B cell (primary cell): ENCODE measurements at regions not wholly inside any gene's neighbourhood (a gene's known extent, or its start where the extent isn't known, plus 50 kb on each side); places are given as distances from the start of the nearest gene placed in this dataset.

ENCODE experiments used
- ATAC-seq: fragments of 200-7000 bp; cut with Tn5 transposase; one replicate; pipeline ENCODE4 v1.10.0; 2021; ENCODE audit warnings: low read depth, mild to moderate bottlenecking, moderate number of reproducible peaks, moderate library complexity
- CTCF ChIA-PET: fragments of 350-600 bp; sonication (Branson Sonifier 250); formaldehyde crosslinking; loops from one replicate; lab custom pipeline; 2021; ENCODE audit warnings: antibody characterized with exemption, inconsistent platforms; lab: Charles Lee
- POLR2A ChIA-PET: fragments of 350-600 bp; sonication (Branson Sonifier 250); formaldehyde crosslinking; loops from one replicate; lab custom pipeline; 2021; ENCODE audit warnings: antibody characterized with exemption; lab: Charles Lee
- DNase-seq: peaks from one replicate; pipeline ENCODE4 v3.0.0; 2013
- H2AFZ ChIP-seq: 2 replicates; pipeline ENCODE4 v1.6.1; 2012; ENCODE audit warnings: mild to moderate bottlenecking, low read depth, low read length; ENCODE audit not compliant: insufficient read depth, poor library complexity, severe bottlenecking
- H3K27ac ChIP-seq, 2 donors: 1 replicate in 1 of 2; 2 replicates in 1 of 2; pipeline ENCODE4 v1.5.1; 2012 to 2013; ENCODE audit warnings: low read length in 2 of 2, mild to moderate bottlenecking in 2 of 2, moderate library complexity in 1 of 2
- H3K27me3 ChIP-seq, 4 experiments: fragments of 200-600 bp in 1 of 4; sonication (generic) in 1 of 4; replicated peaks in 1 of 4; 1 replicate in 2 of 4; 2 replicates in 2 of 4; pipeline versions ENCODE4 v1.6.1 to v1.7.0; 2013 to 2016; ENCODE audit warnings: low read length in 3 of 4, mild to moderate bottlenecking in 2 of 4, mixed read lengths in 1 of 4, moderate library complexity in 1 of 4; ENCODE audit not compliant: insufficient read depth in 4 of 4, control insufficient read depth in 3 of 4; ENCODE audit errors: control extremely low read depth in 1 of 4
- H3K36me3 ChIP-seq, 2 experiments: replicated peaks in 1 of 2; 1 replicate in 1 of 2; 2 replicates in 1 of 2; pipeline versions ENCODE4 v1.6.1 to v1.7.1; 2013; ENCODE audit warnings: low read length in 1 of 2; ENCODE audit not compliant: insufficient read depth in 2 of 2, control insufficient read depth in 1 of 2; ENCODE audit errors: control extremely low read depth in 1 of 2, extremely low read depth in 1 of 2
- H3K4me1 ChIP-seq, 2 donors: fragments of 200-600 bp in 1 of 2; sonication (generic) in 1 of 2; 1 replicate in 1 of 2; 2 replicates in 1 of 2; pipeline versions ENCODE4 v1.5.1 to v1.6.1; 2013 to 2017; ENCODE audit warnings: low read length in 2 of 2; ENCODE audit not compliant: control insufficient read depth in 2 of 2, insufficient read depth in 2 of 2
- H3K4me2 ChIP-seq: replicated peaks from 2 replicates; pipeline ENCODE3; 2012; ENCODE audit warnings: mild to moderate bottlenecking, low read depth, low read length; ENCODE audit not compliant: poor library complexity, severe bottlenecking
- H3K4me3 ChIP-seq, 5 experiments: fragments of 200-600 bp in 1 of 5; sonication (generic) in 1 of 5; 1 replicate in 3 of 5; 2 replicates in 2 of 5; pipeline versions ENCODE4 v1.5.1 to v1.7.0; 2011 to 2016; ENCODE audit warnings: low read length in 4 of 5, mild to moderate bottlenecking in 4 of 5, low read depth in 2 of 5, control low read depth in 1 of 5, moderate library complexity in 1 of 5; ENCODE audit not compliant: insufficient read depth in 1 of 5; ENCODE audit errors: control extremely low read depth in 1 of 5, extremely low read depth in 1 of 5
- H3K79me2 ChIP-seq: fragments of 200-600 bp; sonication (generic); one replicate; pipeline ENCODE4 v1.6.0; 2016; ENCODE audit warnings: low read length; ENCODE audit not compliant: control insufficient read depth, insufficient read depth
- H3K9ac ChIP-seq: fragments of 200-600 bp; sonication (generic); 2 replicates; pipeline ENCODE4 v1.6.1; 2017; ENCODE audit warnings: mild to moderate bottlenecking, low read length, moderate library complexity
- H3K9me3 ChIP-seq, 3 donors: one replicate each; pipeline versions ENCODE4 v1.6.1 to v1.7.1; 2013; ENCODE audit warnings: low read length in 2 of 3; ENCODE audit not compliant: control insufficient read depth in 2 of 3, insufficient read depth in 1 of 3; ENCODE audit errors: control extremely low read depth in 1 of 3
- H4K20me1 ChIP-seq: 2 replicates; pipeline ENCODE4 v1.6.0; 2012; ENCODE audit warnings: mild to moderate bottlenecking, low read length; ENCODE audit not compliant: insufficient read depth, control insufficient read depth, poor library complexity, severe bottlenecking
- H3K27ac Mint-ChIP-seq: one replicate; pipeline ENCODE4 v1.8.0; 2021; ENCODE audit warnings: mixed read lengths
- H3K27me3 Mint-ChIP-seq: one replicate; pipeline ENCODE4 v1.8.0; 2021; ENCODE audit warnings: mixed read lengths
- H3K4me1 Mint-ChIP-seq: one replicate; pipeline ENCODE4 v1.8.0; 2021; ENCODE audit warnings: mixed read lengths
- H3K4me3 Mint-ChIP-seq: one replicate; pipeline ENCODE4 v1.8.0; 2021; ENCODE audit warnings: mixed read lengths
- H3K9me3 Mint-ChIP-seq: one replicate; pipeline ENCODE4 v1.8.0; 2022; ENCODE audit warnings: mixed read lengths; ENCODE audit not compliant: insufficient read depth
- CTCF ChIP-seq: fragments of 200-600 bp; IDR thresholded peaks from one replicate; pipeline ENCODE4 v1.8.0; 2022; ENCODE audit warnings: antibody characterized with exemption, mild to moderate bottlenecking
- EZH2 ChIP-seq: IDR thresholded peaks from 2 replicates; pipeline ENCODE4 v1.6.1; 2012; ENCODE audit warnings: borderline replicate concordance, low read depth, mild to moderate bottlenecking, moderate library complexity, low read length; ENCODE audit not compliant: insufficient read depth, poor library complexity, severe bottlenecking
- WGBS: methylation state at CpG from one replicate; pipeline ENCODE4 v1.1.5; 2013; ENCODE audit warnings: missing lambda C conversion rate; ENCODE audit not compliant: insufficient coverage; 5-methylcytosine and 5-hydroxymethylcytosine counted together
- intact Hi-C: fragments of 100-400 bp; cut with micrococcal nuclease; formaldehyde crosslinking; loops from one replicate; pipeline ENCODE4 v1.10.0; 2022

GRCh38 chr16:7227229-7227721, 105.4 kb upstream of the RBFOX1 start:
- ATAC-seq, result no peak
- no peak overlapping the region for H3K4me3 ChIP-seq
- DNase-seq, result no peak
- H3K4me1 ChIP-seq, result no peaks in the 10 kb centered on the region
- no peak overlapping the region for H3K9ac ChIP-seq
- H3K27ac ChIP-seq, result no peak overlapping the region
- no peak overlapping the region for H3K4me3 Mint-ChIP-seq
- no peaks in the 10 kb centered on the region for H3K4me1 Mint-ChIP-seq
- 27% methylated on average over 11 of the region's 13 CpGs for WGBS
- H4K20me1 ChIP-seq, result no peaks in the 10 kb centered on the region
- ChIA-PET POLR2A (no interaction called here), CTCF (no interaction called here)
- H3K27me3 ChIP-seq, result no peaks in the 10 kb centered on the region
- TF ChIP-seq CTCF (no peak), EZH2 (no peak)
- no peak overlapping the region for H2AFZ ChIP-seq
- H3K9me3 ChIP-seq, result peaks cover 0 to 6% (median 0%) of the 10 kb centered on the region in 3 donors
- intact Hi-C loops, result no loop called here
- no peak overlapping the region for H3K4me2 ChIP-seq
- H3K9me3 Mint-ChIP-seq, result peaks cover 5% of the 10 kb centered on the region
- H3K36me3 ChIP-seq, result no peaks in the 10 kb centered on the region
- H3K27ac Mint-ChIP-seq, result no peak overlapping the region
- H3K79me2 ChIP-seq, result no peaks in the 10 kb centered on the region
- no peaks in the 10 kb centered on the region for H3K27me3 Mint-ChIP-seq

GRCh38 chr16:7221157-7221556, 111.5 kb upstream of the RBFOX1 start:
- ATAC-seq (no peak), DNase-seq (no peak)
- POLR2A ChIA-PET, result no interaction called here
- CTCF ChIA-PET, result no interaction called here
- Histone ChIP-seq H3K9me3 (peaks cover 0 to 5% (median 0%) of the 10 kb centered on the region in 3 donors), H3K36me3 (no peaks in the 10 kb centered on the region), H2AFZ (no peak overlapping the region), H3K79me2 (no peaks in the 10 kb centered on the region), H3K9ac (no peak overlapping the region), H4K20me1 (no peaks in the 10 kb centered on the region), H3K4me2 (no peak overlapping the region), H3K4me1 (no peaks in the 10 kb centered on the region), H3K4me3 (no peak overlapping the region), H3K27me3 (no peaks in the 10 kb centered on the region), H3K27ac (no peak overlapping the region)
- no peak overlapping the region for H3K27ac Mint-ChIP-seq
- peaks cover 6% of the 10 kb centered on the region for H3K9me3 Mint-ChIP-seq
- TF ChIP-seq CTCF, result no peak
- no peak for TF ChIP-seq EZH2
- H3K27me3 Mint-ChIP-seq, result no peaks in the 10 kb centered on the region
- no CpG with 5 or more reads among the region's 3 CpGs for WGBS
- no peaks in the 10 kb centered on the region for H3K4me1 Mint-ChIP-seq
- intact Hi-C loops, result no loop called here
- no peak overlapping the region for H3K4me3 Mint-ChIP-seq
